Stomach (tissue), 8 donors: ENCODE measurements at regions not wholly inside any gene's neighbourhood (a gene's known extent, or its start where the extent isn't known, plus 50 kb on each side); places are given as distances from the start of the nearest gene placed in this dataset.

ENCODE experiments used
- DNase-seq, 2 donors: peaks; one replicate each; pipeline versions ENCODE4 v3.0.0 to v3.0.0-alpha.2; 2013 to 2019
- H3K27ac ChIP-seq, 5 donors: fragments of 200-600 bp in 4 of 5; sonication (generic) in 4 of 5; one replicate each; pipeline ENCODE4 v1.5.1; 2013 to 2019; ENCODE audit warnings: mild to moderate bottlenecking in 1 of 5, moderate library complexity in 1 of 5
- H3K27me3 ChIP-seq, 3 donors: fragments of 200-600 bp; sonication (generic); one replicate each; pipeline ENCODE4 v1.5.1; 2017 to 2019; ENCODE audit warnings: mixed run types in 1 of 3
- H3K36me3 ChIP-seq, 4 donors: fragments of 200-600 bp; sonication (generic); 1 replicate in 3 of 4; 2 replicates in 1 of 4; pipeline ENCODE4 v1.5.1; 2016 to 2019
- H3K4me1 ChIP-seq, 4 donors: fragments of 200-600 bp; sonication (generic); one replicate each; pipeline ENCODE4 v1.5.1; 2016 to 2019
- H3K4me3 ChIP-seq, 4 donors: fragments of 200-600 bp; sonication (generic) in 3 of 4; one replicate each; pipeline ENCODE4 v1.5.1; 2016 to 2019; ENCODE audit warnings: mild to moderate bottlenecking in 1 of 4
- H3K9me3 ChIP-seq, 4 donors: fragments of 200-600 bp; sonication (generic); one replicate each; pipeline ENCODE4 v1.5.1; 2016 to 2019
- EP300 ChIP-seq: sonication (generic); formaldehyde crosslinking; IDR thresholded peaks from one replicate; pipeline ENCODE4 v1.6.1; 2017; ENCODE audit warnings: antibody characterized with exemption
- POLR2A ChIP-seq, 4 donors: fragments of 450-650 bp; IDR thresholded peaks; one replicate each; pipeline ENCODE4 v1.6.1; 2016; ENCODE audit warnings: antibody characterized with exemption in 4 of 4, control low read depth in 2 of 4, mild to moderate bottlenecking in 1 of 4, moderate library complexity in 1 of 4
- POLR2AphosphoS5 ChIP-seq, 3 donors: sonication (generic); formaldehyde crosslinking; IDR thresholded peaks; one replicate each; pipeline ENCODE4 v1.6.1; 2016; ENCODE audit warnings: antibody characterized with exemption in 3 of 3
- WGBS, 5 donors: extraction: QIAGEN DNeasy Blood & Tissue Kit in 3 of 5; methylation state at CpG; one replicate each; pipeline versions ENCODE4 v1.1.5 to v1.1.7; 2013 to 2018; 5-methylcytosine and 5-hydroxymethylcytosine counted together
- intact Hi-C: fragments of 100-400 bp; cut with DNase I; formaldehyde crosslinking; loops from one replicate; pipeline ENCODE4 v1.15.1; 2023; ENCODE audit warnings: low total_unique reads
- TF ChIP-seq, protein P1 (sequence below), 7 experiments: fragments of 450-650 bp in 4 of 7; fragments of 200-600 bp in 3 of 7; sonication (generic) in 3 of 7; IDR thresholded peaks; one replicate each; pipeline ENCODE4 v1.5.1; 2016 to 2019; ENCODE audit warnings: antibody characterized with exemption in 7 of 7, control low read depth in 2 of 7, mild to moderate bottlenecking in 1 of 7
- donor health status: healthy with polysubstance abuse.
- donor health status: Bipolar disorder and iron deficiency.
- donor health status: healthy.

DNA sequence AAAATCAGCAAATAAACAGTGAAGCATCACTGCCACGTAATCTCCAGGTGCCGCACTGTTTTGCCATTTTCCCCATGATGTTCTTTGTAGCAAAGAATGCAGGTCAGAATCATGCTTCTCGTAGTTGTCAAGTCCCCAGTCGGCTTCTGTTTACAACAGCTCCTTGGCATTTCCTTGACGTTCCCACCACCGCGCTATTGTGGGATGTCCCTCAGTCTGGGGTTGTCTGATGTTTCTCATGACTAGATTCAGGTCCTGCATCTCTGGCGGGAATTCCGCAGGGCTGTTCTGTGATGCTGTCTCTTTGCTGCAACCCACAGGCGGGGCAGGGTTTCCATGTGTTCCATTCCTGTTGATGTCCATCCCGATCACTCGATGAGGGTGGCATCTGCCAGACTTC, 117.9 kb upstream of the SMAD3 start:
- no peak for DNase-seq
- Histone ChIP-seq H3K36me3 (no peaks in the 10 kb centered on the region), H3K27ac (no peak overlapping the region), H3K27me3 (no peaks in the 10 kb centered on the region), H3K4me1 (peaks cover 0 to 8% (median 0%) of the 10 kb centered on the region in 4 donors), H3K4me3 (no peak overlapping the region), H3K9me3 (no peaks in the 10 kb centered on the region)
- intact Hi-C loops = loop anchor here (5.0 kb wide), 1 partner anchor 355 kb away; no protein-coding TSS in a partner anchor
- TF ChIP-seq, protein P1, sequence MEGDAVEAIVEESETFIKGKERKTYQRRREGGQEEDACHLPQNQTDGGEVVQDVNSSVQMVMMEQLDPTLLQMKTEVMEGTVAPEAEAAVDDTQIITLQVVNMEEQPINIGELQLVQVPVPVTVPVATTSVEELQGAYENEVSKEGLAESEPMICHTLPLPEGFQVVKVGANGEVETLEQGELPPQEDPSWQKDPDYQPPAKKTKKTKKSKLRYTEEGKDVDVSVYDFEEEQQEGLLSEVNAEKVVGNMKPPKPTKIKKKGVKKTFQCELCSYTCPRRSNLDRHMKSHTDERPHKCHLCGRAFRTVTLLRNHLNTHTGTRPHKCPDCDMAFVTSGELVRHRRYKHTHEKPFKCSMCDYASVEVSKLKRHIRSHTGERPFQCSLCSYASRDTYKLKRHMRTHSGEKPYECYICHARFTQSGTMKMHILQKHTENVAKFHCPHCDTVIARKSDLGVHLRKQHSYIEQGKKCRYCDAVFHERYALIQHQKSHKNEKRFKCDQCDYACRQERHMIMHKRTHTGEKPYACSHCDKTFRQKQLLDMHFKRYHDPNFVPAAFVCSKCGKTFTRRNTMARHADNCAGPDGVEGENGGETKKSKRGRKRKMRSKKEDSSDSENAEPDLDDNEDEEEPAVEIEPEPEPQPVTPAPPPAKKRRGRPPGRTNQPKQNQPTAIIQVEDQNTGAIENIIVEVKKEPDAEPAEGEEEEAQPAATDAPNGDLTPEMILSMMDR (IDR thresholded peaks at IDR 0.05) = no peak
- TF ChIP-seq EP300 (no peak), POLR2AphosphoS5 (IDR thresholded peaks at IDR 0.05) (no peak), POLR2A (IDR thresholded peaks at IDR 0.05) (no peak)
- WGBS, 5 donors = 78 to 86% (median 82%) methylated on average over 12 of the region's 12 CpGs

DNA sequence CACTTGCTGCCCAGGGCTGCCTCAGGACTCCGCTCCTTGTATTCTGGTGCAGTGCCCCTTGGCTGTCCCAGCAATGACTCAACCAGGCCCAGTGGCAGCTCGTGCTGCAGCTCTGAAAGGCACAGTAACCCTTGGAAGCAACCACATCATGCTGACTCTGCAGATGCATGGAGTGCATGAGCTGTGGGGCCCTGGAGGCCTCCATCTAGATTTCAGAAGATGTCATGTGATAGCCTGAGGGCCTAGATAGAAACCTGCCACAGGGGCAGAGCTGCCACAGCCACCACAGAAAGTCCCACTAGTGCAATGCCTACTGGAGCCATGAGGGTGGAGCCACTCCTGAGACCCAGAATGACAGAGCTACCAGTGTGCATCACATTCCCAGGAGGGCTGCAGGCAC, 117.1 kb upstream of the SMAD3 start:
- Histone ChIP-seq H3K4me3 (no peak overlapping the region), H3K9me3 (no peaks in the 10 kb centered on the region), H3K36me3 (no peaks in the 10 kb centered on the region), H3K27ac (no peak overlapping the region), H3K4me1 (peaks cover 0 to 8% (median 0%) of the 10 kb centered on the region in 4 donors), H3K27me3 (no peaks in the 10 kb centered on the region)
- DNase-seq = no peak
- intact Hi-C loops = loop anchor here (5.0 kb wide), 1 partner anchor 354 kb away; no protein-coding TSS in a partner anchor
- TF ChIP-seq POLR2AphosphoS5 (IDR thresholded peaks at IDR 0.05) = no peak
- TF ChIP-seq, protein P1 (IDR thresholded peaks at IDR 0.05) = no peak
- no peak for TF ChIP-seq EP300
- TF ChIP-seq POLR2A (IDR thresholded peaks at IDR 0.05) = no peak
- WGBS, 5 donors = 72 to 100% (median 73%) methylated on average over 1 to 2 of the region's 2 CpGs

DNA sequence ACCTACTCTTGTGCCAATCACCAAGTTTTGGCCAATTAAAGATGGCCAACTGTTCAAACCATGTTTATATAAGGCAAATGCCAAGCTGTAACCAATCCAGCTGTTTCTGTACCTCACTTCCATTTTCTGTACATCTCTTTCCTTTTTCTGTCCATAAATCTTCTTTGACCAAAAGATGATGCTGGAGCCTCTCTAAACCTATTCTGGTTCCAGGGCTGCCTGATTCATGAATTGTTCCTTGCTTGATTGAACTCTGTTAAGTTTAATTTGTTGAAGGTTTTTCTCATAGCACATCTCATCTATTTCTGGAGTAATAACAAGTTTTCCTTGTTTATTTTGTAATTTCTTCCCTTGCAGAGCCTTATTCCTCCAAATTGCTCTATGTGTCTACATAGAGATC, 115.3 kb upstream of the SMAD3 start:
- no peaks in the 10 kb centered on the region for H3K27me3 ChIP-seq
- no peak overlapping the region for H3K27ac ChIP-seq
- no peaks in the 10 kb centered on the region for H3K36me3 ChIP-seq
- TF ChIP-seq POLR2AphosphoS5 (IDR thresholded peaks at IDR 0.05) (no peak), POLR2A (IDR thresholded peaks at IDR 0.05) (no peak), EP300 (no peak)
- TF ChIP-seq, protein P1 (IDR thresholded peaks at IDR 0.05) = no peak
- H3K9me3 ChIP-seq = no peaks in the 10 kb centered on the region
- no peak overlapping the region for H3K4me3 ChIP-seq
- intact Hi-C loops = no loop called here
- peaks cover 0 to 8% (median 0%) of the 10 kb centered on the region in 4 donors for H3K4me1 ChIP-seq
- DNase-seq = no peak

DNA sequence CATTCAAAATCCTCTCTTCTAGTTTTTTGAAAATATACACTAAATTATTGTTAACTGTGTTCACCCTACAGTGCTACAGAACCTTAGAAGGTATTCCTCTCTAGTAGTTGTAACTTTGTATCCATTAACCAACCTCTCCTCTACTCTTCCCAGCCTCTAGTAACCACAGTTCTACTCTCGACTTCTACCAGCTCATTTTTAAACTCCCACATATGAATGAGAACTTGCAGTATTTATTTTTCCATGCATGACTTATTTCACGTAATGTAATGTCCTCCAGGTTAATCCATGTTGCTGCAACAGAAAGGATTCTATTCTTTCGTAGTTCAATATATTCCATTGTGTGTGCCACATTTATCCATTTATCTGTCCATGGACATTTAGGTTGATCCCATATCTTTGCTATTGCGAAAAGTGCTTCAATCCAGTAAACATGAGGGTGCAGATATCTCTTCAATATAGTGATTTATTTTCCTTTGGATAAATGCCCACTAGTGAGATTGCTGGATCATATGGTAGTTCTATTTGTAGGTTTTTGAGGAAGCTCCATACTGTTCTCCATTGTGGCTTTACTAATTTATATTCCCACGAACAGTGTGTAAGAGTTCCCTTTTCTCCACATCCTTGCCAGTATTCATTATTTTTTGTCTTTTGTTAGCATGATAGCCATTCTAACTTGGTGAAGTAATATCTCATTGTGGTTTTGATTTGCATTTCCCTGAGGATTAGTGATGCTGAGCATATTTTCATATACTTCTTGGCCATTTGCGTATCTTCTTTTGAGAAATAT, 113.7 kb upstream of the SMAD3 start:
- Histone ChIP-seq H3K4me3 (no peak overlapping the region), H3K36me3 (no peaks in the 10 kb centered on the region), H3K27me3 (no peaks in the 10 kb centered on the region), H3K9me3 (no peaks in the 10 kb centered on the region), H3K4me1 (peaks cover 0 to 3% (median 0%) of the 10 kb centered on the region in 4 donors), H3K27ac (no peak overlapping the region)
- intact Hi-C loops = no loop called here
- no peak for DNase-seq
- TF ChIP-seq, protein P1 (IDR thresholded peaks at IDR 0.05) = no peak
- TF ChIP-seq EP300 (no peak), POLR2A (IDR thresholded peaks at IDR 0.05) (no peak), POLR2AphosphoS5 (IDR thresholded peaks at IDR 0.05) (no peak)
- WGBS, 5 donors = 76 to 83% (median 80%) methylated on average over 6 of the region's 6 CpGs
